Esophagus muscularis mucosa (tissue), 4 donors: ENCODE measurements at regions not wholly inside any gene's neighbourhood (a gene's known extent, or its start where the extent isn't known, plus 50 kb on each side); places are given as distances from the start of the nearest gene placed in this dataset.

ENCODE experiments used
- DNase-seq: peaks from one replicate; pipeline ENCODE4 v3.0.0-alpha.2; 2017; ENCODE audit errors: extremely low spot score
- H3K27ac ChIP-seq, 4 donors: fragments of 200-600 bp; sonication (generic); replicated peaks in 1 of 4; 1 replicate in 3 of 4; 2 replicates in 1 of 4; pipeline ENCODE4 v1.5.1; 2016 to 2019; ENCODE audit warnings: mild to moderate bottlenecking in 1 of 4
- H3K27me3 ChIP-seq, 4 donors: fragments of 200-600 bp; sonication (generic); one replicate each; pipeline versions ENCODE4 v1.5.1 to v1.6.0; 2016 to 2019
- H3K36me3 ChIP-seq, 4 donors: fragments of 200-600 bp; sonication (generic); one replicate each; pipeline ENCODE4 v1.5.1; 2016 to 2019
- H3K4me1 ChIP-seq, 4 donors: fragments of 200-600 bp; sonication (generic); one replicate each; pipeline ENCODE4 v1.5.1; 2016 to 2019
- H3K4me3 ChIP-seq, 4 donors: fragments of 200-600 bp; sonication (generic); 1 replicate in 2 of 4; 2 replicates in 2 of 4; pipeline ENCODE4 v1.5.1; 2016 to 2019; ENCODE audit warnings: mild to moderate bottlenecking in 4 of 4, moderate library complexity in 1 of 4
- H3K9me3 ChIP-seq, 4 donors: fragments of 200-600 bp; sonication (generic); 1 replicate in 3 of 4; 2 replicates in 1 of 4; pipeline ENCODE4 v1.5.1; 2016 to 2019
- CTCF ChIP-seq, 3 experiments: fragments of 200-600 bp in 2 of 3; fragments of 450-650 bp in 1 of 3; sonication (generic) in 2 of 3; IDR thresholded peaks; one replicate each; pipeline ENCODE4 v1.5.1; 2017 to 2019; ENCODE audit warnings: antibody characterized with exemption in 3 of 3, mild to moderate bottlenecking in 2 of 3, moderate library complexity in 1 of 3
- EP300 ChIP-seq: sonication (generic); formaldehyde crosslinking; IDR thresholded peaks from one replicate; pipeline ENCODE4 v1.6.1; 2017; ENCODE audit warnings: antibody characterized with exemption
- POLR2A ChIP-seq: fragments of 450-650 bp; IDR thresholded peaks from one replicate; pipeline ENCODE4 v1.6.1; 2017; ENCODE audit warnings: antibody characterized with exemption, moderate library complexity, mild to moderate bottlenecking, low read depth
- POLR2AphosphoS5 ChIP-seq, 2 donors: sonication (generic); formaldehyde crosslinking; IDR thresholded peaks; one replicate each; pipeline ENCODE4 v1.6.1; 2017; ENCODE audit warnings: antibody characterized with exemption in 2 of 2
- WGBS: methylation state at CpG from one replicate; pipeline ENCODE4 v1.1.5; 2018; 5-methylcytosine and 5-hydroxymethylcytosine counted together
- intact Hi-C: fragments of 100-400 bp; cut with DNase I; formaldehyde crosslinking; loops from one replicate; pipeline ENCODE4 v1.15.1; 2023

GRCh38 chr7:142554560-142555532, 194.4 kb upstream of the PRSS1 start:
- Histone ChIP-seq H3K36me3 (no peaks in the 10 kb centered on the region), H3K4me1 (peaks cover 0 to 7% (median 0%) of the 10 kb centered on the region in 4 donors), H3K9me3 (no peaks in the 10 kb centered on the region), H3K4me3 (no peak overlapping the region), H3K27me3 (peaks cover 0 to 3% (median 0%) of the 10 kb centered on the region in 4 donors), H3K27ac (no peak overlapping the region)
- intact Hi-C loops = no loop called here
- no peak for DNase-seq
- WGBS = 68% methylated on average over 10 of the region's 10 CpGs
- no peak for TF ChIP-seq CTCF (IDR thresholded peaks at IDR 0.05)
- no peak for TF ChIP-seq EP300
- no peak for TF ChIP-seq POLR2A
- TF ChIP-seq POLR2AphosphoS5 (IDR thresholded peaks at IDR 0.05) = no peak

- H3K27ac ChIP-seq = no peak overlapping the region
- peaks cover 0 to 7% (median 0%) of the 10 kb centered on the region in 4 donors for H3K4me1 ChIP-seq
- H3K9me3 ChIP-seq = no peaks in the 10 kb centered on the region
- TF ChIP-seq POLR2AphosphoS5 (IDR thresholded peaks at IDR 0.05) (no peak), CTCF (IDR thresholded peaks at IDR 0.05) (no peak), EP300 (no peak)
- no peaks in the 10 kb centered on the region for H3K36me3 ChIP-seq
- intact Hi-C loops = no loop called here
- peaks cover 0 to 3% (median 0%) of the 10 kb centered on the region in 4 donors for H3K27me3 ChIP-seq
- DNase-seq = no peak
- H3K4me3 ChIP-seq = no peak overlapping the region
- WGBS = 87% methylated on average over 2 of the region's 2 CpGs
These were observed 196.1 kb upstream of the PRSS1 start for GRCh38 chr7:142553216-142553615.

GRCh38 chr7:142548978-142549377, 200.3 kb upstream of the PRSS1 start:
- H3K36me3 ChIP-seq = no peaks in the 10 kb centered on the region
- TF ChIP-seq CTCF (IDR thresholded peaks at IDR 0.05) (no peak), POLR2A (no peak), EP300 (no peak), POLR2AphosphoS5 (IDR thresholded peaks at IDR 0.05) (no peak)
- no peaks in the 10 kb centered on the region for H3K9me3 ChIP-seq
- DNase-seq = peak; percentile 12
- intact Hi-C loops = no loop called here
- no peak overlapping the region for H3K4me3 ChIP-seq
- H3K27ac ChIP-seq = no peak overlapping the region
- WGBS = 66% methylated on average over 1 of the region's 1 CpG
- H3K27me3 ChIP-seq = peaks cover 0 to 3% (median 0%) of the 10 kb centered on the region in 4 donors
- H3K4me1 ChIP-seq = no peaks in the 10 kb centered on the region

GRCh38 chr7:142546452-142546851, 202.8 kb upstream of the PRSS1 start:
- Histone ChIP-seq H3K27ac (no peak overlapping the region), H3K27me3 (no peaks in the 10 kb centered on the region), H3K36me3 (no peaks in the 10 kb centered on the region), H3K4me3 (no peak overlapping the region), H3K9me3 (no peaks in the 10 kb centered on the region), H3K4me1 (no peaks in the 10 kb centered on the region)
- intact Hi-C loops = no loop called here
- peak; percentile 77 for DNase-seq
- no peak for TF ChIP-seq POLR2AphosphoS5 (IDR thresholded peaks at IDR 0.05)
- TF ChIP-seq EP300 = no peak
- TF ChIP-seq POLR2A = no peak
- TF ChIP-seq CTCF (IDR thresholded peaks at IDR 0.05) = no peak
- 78% methylated on average over 4 of the region's 4 CpGs for WGBS
